Coronary artery (tissue), 2 donors: ENCODE measurements at regions not wholly inside any gene's neighbourhood (a gene's known extent, or its start where the extent isn't known, plus 50 kb on each side); places are given as distances from the start of the nearest gene placed in this dataset.

Experiments
- DNase-seq: peaks from one replicate; pipeline ENCODE4 v3.0.0-alpha.2; 2017; ENCODE audit warnings: low spot score
- H3K27ac ChIP-seq, 2 donors: fragments of 200-600 bp; sonication (generic); one replicate each; pipeline ENCODE4 v1.5.1; 2016 to 2019
- H3K4me3 ChIP-seq: fragments of 200-600 bp; sonication (generic); 2 replicates; pipeline ENCODE4 v1.5.1; 2016; ENCODE audit warnings: mild to moderate bottlenecking, moderate library complexity
- TF ChIP-seq, protein P1 (sequence below): fragments of 200-600 bp; sonication (generic); IDR thresholded peaks from one replicate; pipeline ENCODE4 v1.5.1; 2019; ENCODE audit warnings: antibody characterized with exemption

DNA sequence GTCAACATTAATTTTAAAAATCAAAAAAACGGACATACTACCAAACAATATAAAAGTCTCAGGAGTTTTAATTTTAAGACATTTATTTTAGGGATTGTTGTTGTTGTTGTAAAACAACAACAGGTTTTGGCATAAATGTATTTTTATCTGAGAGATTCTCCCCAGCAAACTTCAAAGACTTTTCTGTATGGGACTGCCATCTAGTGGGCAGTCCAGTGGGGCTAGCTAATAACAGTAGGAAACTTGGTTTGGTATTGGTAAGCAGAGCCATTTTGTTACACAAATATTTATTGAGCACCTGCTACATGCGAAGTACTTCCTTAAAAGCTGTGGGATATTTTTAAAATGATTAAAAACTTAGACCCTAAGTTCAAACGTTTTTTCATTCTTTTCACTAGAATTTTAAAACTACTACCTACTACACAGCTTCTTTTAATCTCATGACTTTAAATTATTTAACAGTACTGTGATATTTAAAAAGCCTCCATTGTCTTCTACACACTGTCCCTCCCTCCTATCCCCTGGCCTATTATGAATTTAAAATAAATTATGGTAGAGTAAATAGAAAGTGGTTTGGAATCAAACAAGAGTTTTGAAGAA is 1028.4 kb upstream of the INTU start:
- TF ChIP-seq, protein P1, sequence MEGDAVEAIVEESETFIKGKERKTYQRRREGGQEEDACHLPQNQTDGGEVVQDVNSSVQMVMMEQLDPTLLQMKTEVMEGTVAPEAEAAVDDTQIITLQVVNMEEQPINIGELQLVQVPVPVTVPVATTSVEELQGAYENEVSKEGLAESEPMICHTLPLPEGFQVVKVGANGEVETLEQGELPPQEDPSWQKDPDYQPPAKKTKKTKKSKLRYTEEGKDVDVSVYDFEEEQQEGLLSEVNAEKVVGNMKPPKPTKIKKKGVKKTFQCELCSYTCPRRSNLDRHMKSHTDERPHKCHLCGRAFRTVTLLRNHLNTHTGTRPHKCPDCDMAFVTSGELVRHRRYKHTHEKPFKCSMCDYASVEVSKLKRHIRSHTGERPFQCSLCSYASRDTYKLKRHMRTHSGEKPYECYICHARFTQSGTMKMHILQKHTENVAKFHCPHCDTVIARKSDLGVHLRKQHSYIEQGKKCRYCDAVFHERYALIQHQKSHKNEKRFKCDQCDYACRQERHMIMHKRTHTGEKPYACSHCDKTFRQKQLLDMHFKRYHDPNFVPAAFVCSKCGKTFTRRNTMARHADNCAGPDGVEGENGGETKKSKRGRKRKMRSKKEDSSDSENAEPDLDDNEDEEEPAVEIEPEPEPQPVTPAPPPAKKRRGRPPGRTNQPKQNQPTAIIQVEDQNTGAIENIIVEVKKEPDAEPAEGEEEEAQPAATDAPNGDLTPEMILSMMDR = peak; percentile 45
- DNase-seq = no peak
- Histone ChIP-seq H3K4me3 (no peak overlapping the region), H3K27ac (no peak overlapping the region)

DNA sequence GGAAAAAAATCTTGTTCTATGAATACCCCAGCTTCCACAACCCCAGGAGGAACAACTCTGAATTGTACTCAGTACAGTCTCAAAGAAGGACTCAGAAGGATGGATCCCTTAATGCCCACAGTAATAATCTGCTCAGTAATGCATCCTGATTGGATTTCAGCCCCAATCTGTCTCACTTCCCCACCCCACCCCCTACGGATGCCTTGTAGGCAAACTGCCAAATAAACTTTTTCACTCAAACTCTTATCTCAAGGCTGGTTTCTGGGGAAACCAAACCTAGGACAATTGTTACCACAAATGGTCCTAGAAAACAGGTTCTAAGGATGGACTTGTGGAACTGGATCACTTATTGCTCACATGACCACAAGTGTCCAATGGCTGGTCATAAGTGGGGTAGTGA is 1021.8 kb upstream of the INTU start:
- DNase-seq = no peak
- TF ChIP-seq, protein P1 = no peak
- no peak overlapping the region for H3K27ac ChIP-seq
- no peak overlapping the region for H3K4me3 ChIP-seq

DNA sequence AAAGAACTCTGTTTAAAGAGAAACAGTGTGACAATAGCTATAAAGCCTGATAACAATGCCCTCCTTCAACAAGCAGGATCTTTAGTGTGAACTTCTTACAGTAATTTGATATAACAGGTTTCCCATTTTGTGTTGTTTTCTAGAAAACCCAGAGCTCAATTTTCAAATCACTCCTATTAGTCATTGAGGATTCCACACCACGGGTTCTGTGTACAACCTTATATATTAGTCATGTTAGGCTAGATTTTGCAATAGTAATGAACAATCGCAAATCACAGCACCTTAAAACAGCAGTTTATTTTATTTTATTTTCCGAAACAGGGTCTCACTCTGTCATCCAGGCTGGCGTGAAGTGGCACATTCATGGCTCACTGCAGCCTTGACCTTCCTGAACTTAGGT is 1020.9 kb upstream of the INTU start:
- DNase-seq = no peak
- Histone ChIP-seq H3K27ac (no peak overlapping the region), H3K4me3 (no peak overlapping the region)
- TF ChIP-seq, protein P1 = no peak

DNA sequence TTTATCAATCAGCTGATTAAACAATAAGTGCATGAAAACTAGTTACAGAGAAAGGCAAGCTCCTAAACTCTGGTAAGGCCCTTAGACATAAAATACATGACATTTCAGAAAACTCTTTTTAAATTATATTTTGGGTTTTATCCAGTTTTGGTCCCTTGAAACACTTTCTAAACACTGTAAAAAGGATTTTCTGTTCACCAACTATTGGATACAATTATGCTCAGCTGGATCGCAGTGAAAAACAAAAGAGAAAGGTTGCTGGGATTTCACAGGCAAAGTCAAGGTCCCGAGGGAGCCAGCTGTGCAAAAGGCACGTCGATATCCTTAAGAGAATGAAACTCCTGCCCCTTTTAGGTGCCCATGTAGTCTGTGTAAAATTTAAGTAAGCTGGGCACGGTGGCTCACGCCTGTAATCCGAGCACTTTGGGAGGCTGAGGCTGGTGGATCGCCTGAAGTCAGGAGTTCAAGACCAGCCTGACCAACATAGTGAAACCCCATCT is 1018.4 kb upstream of the INTU start:
- H3K4me3 ChIP-seq = no peak overlapping the region
- TF ChIP-seq, protein P1 = no peak
- no peak overlapping the region for H3K27ac ChIP-seq
- no peak for DNase-seq

DNA sequence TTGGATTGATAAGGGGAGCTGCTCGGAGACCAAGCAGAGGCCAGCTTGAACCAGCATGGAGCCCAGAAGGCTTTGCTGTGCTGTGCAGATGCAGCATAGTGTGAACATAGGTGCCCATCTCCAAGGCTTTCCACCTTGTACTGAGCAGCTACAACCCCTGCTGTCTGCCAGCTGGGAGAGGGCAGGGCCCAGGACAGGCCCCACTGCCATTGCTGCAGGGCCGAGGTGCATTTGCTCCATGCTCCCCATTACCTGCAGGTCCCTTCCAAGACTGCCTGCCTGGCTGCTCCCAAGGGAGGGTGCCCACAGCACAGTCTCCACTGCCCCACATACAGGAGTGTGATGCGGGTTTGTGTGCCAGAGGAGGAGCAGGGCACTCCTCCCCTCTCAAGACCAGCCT is 1016.0 kb upstream of the INTU start:
- DNase-seq = no peak
- Histone ChIP-seq H3K27ac (no peak overlapping the region), H3K4me3 (no peak overlapping the region)
- TF ChIP-seq, protein P1 = no peak

DNA sequence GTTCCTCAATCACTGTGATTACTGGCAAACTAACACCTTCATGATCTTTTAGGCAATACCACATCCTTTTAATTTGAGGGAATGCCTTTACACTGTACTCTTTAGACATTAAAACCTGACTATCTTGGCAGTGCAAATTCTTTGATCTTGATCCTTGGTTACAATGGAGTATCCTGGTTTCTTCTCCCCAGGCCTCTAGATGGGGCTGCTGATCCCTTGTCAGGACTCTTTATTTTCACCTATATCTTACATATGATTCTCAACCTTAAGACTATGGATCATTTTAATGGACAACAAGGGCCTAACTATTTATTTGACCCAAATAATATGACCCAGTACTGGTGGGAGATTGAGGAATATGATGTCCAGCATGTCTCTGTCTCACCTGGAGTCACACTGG is 1005.5 kb upstream of the INTU start:
- DNase-seq = no peak
- TF ChIP-seq, protein P1 = no peak
- Histone ChIP-seq H3K4me3 (no peak overlapping the region), H3K27ac (no peak overlapping the region)

DNA sequence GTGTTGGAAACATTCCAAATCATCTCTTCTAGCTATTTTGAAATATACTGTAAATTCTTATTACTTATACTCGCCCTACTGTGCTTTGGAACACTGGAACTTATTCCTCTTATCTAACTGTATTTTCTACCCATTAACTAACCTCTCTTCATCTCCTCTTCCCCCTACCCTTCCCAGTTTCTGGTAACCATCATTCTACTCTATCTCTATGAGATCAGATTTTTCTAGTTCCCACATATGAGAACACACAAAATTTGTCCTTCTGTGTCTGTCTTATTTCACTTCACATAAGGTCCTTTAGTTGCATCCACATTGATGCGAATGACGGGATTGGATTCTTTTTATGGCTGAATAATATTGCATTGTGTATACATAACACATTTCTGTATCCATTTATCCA is 1003.8 kb upstream of the INTU start:
- no peak for DNase-seq
- Histone ChIP-seq H3K27ac (no peak overlapping the region), H3K4me3 (no peak overlapping the region)
- TF ChIP-seq, protein P1 = no peak
